Gastrocnemius medialis (tissue), 4 donors: ENCODE measurements at regions not wholly inside any gene's neighbourhood (a gene's known extent, or its start where the extent isn't known, plus 50 kb on each side); places are given as distances from the start of the nearest gene placed in this dataset.
"Not testable (repeated sequence)": the region's sequence is repeated elsewhere in the genome, so short reads cannot be mapped to it uniquely, and the experiment has no call there.

Source experiments
- CTCF ChIP-seq, 5 experiments: fragments of 450-650 bp in 3 of 5; fragments of 200-600 bp in 2 of 5; sonication (generic) in 2 of 5; IDR thresholded peaks in 4 of 5; conservative IDR thresholded peaks in 1 of 5; 1 replicate in 4 of 5; 2 replicates in 1 of 5; pipeline ENCODE4 v1.5.1; 2016 to 2019; ENCODE audit warnings: antibody characterized with exemption in 5 of 5, mild to moderate bottlenecking in 3 of 5, moderate library complexity in 3 of 5
- POLR2A ChIP-seq, 2 donors: fragments of 450-650 bp; IDR thresholded peaks; one replicate each; pipeline ENCODE4 v1.6.1; 2017; ENCODE audit warnings: antibody characterized with exemption in 2 of 2, mild to moderate bottlenecking in 2 of 2, moderate library complexity in 2 of 2

- TF ChIP-seq CTCF (IDR thresholded peaks at IDR 0.05 in 4 of 5, conservative IDR thresholded peaks at IDR 0.05 in 1 of 5); POLR2A (IDR thresholded peaks at IDR 0.05): not testable (repeated sequence)
Observed at GRCh38 chr5:176044431-176044830, 76.3 kb upstream of the THOC3 start.
